H1 (cell line): ENCODE measurements at regions not wholly inside any gene's neighbourhood (a gene's known extent, or its start where the extent isn't known, plus 50 kb on each side); places are given as distances from the start of the nearest gene placed in this dataset.

ENCODE experiments used
- BACH1 ChIP-seq: IDR thresholded peaks from 2 replicates; pipeline ENCODE4 v1.6.1; 2012; ENCODE audit warnings: low read length, improper control_type of control experiment
- CHD7 ChIP-seq: fragments of 300-600 bp; sonication (generic); IDR thresholded peaks from 2 replicates; pipeline ENCODE4 v1.7.1; 2012; ENCODE audit warnings: low read length, moderate library complexity, mild to moderate bottlenecking, inconsistent platforms; ENCODE audit not compliant: insufficient replicate concordance
- CTCF ChIP-seq, 3 experiments: IDR thresholded peaks; 1 replicate in 2 of 3; 2 replicates in 1 of 3; pipeline versions ENCODE4 v1.5.1 to v1.6.1; 2011; ENCODE audit warnings: low read length in 3 of 3, mild to moderate bottlenecking in 3 of 3, inconsistent platforms in 2 of 3, low read depth in 1 of 3, moderate library complexity in 1 of 3; ENCODE audit not compliant: insufficient read depth in 1 of 3; ENCODE audit errors: control extremely low read depth in 1 of 3
- HDAC2 ChIP-seq, 2 experiments: fragments of 300-600 bp in 1 of 2; sonication (generic) in 1 of 2; IDR thresholded peaks; 2 replicates each; pipeline ENCODE4 v1.6.1; 2011 to 2012; ENCODE audit warnings: low read depth in 2 of 2, low read length in 2 of 2, mild to moderate bottlenecking in 2 of 2, moderate library complexity in 2 of 2, borderline replicate concordance in 1 of 2, inconsistent platforms in 1 of 2
- JUN ChIP-seq: IDR thresholded peaks from 2 replicates; pipeline ENCODE4 v1.6.1; 2011; ENCODE audit warnings: low read depth, mild to moderate bottlenecking, improper control_type of control experiment, low read length
- MAX ChIP-seq: IDR thresholded peaks from 2 replicates; pipeline ENCODE4 v1.6.1; 2012; ENCODE audit warnings: inconsistent platforms
- POLR2A ChIP-seq, 2 experiments: IDR thresholded peaks; 1 replicate in 1 of 2; 2 replicates in 1 of 2; pipeline ENCODE4 v1.6.1; 2011; ENCODE audit warnings: low read depth in 2 of 2, low read length in 2 of 2, mild to moderate bottlenecking in 2 of 2; ENCODE audit errors: control extremely low read depth in 1 of 2
- TCF12 ChIP-seq: IDR thresholded peaks from 2 replicates; pipeline ENCODE4 v1.6.1; 2011; ENCODE audit warnings: low read depth, mild to moderate bottlenecking, low read length

GRCh38 chr10:121340271-121340831 is 257.9 kb downstream of the FGFR2 start (continued):
- no peak for TF ChIP-seq CTCF (IDR thresholded peaks at IDR 0.05; ENCODE audit: control extremely low read depth in 1 of 3, insufficient read depth in 1 of 3, low read depth in 1 of 3, low read length in 3 of 3)
- TF ChIP-seq BACH1, result no peak
- TF ChIP-seq HDAC2 (IDR thresholded peaks at IDR 0.05; ENCODE audit: borderline replicate concordance in 1 of 2, low read depth in 2 of 2, low read length in 2 of 2), result peak in 1 of 2 experiments; percentile 63; a peak in 1 of 4 replicates
- no peak for TF ChIP-seq JUN
- 0 out of 2 replicates have a peak, but pooled peaks have one; percentile 28 for TF ChIP-seq MAX
- TF ChIP-seq TCF12, result no peak
- no peak for TF ChIP-seq POLR2A (IDR thresholded peaks at IDR 0.05; ENCODE audit: control extremely low read depth in 1 of 2, low read depth in 2 of 2, low read length in 2 of 2)
- peak; percentile 44 for TF ChIP-seq CHD7
